NOMO-1 treated with dmso at 0.1 percent for 144 hours (cell line): ENCODE measurements at regions not wholly inside any gene's neighbourhood (a gene's known extent, or its start where the extent isn't known, plus 50 kb on each side); places are given as distances from the start of the nearest gene placed in this dataset.
"Not testable (repeated sequence)": the region's sequence is repeated elsewhere in the genome, so short reads cannot be mapped to it uniquely, and the experiment has no call there.

Experiments used
- DNase-seq: peaks from one replicate; lab custom pipeline; 2025; ENCODE audit not compliant: unreplicated experiment; lab: John Stamatoyannopoulos, UW

GRCh38 chr3:82198009-82198408 is 436.6 kb upstream of the GBE1 start:
- no peak for DNase-seq

GRCh38 chr3:82196645-82197044 is 435.2 kb upstream of the GBE1 start:
- no peak for DNase-seq

- no peak for DNase-seq
Observed at GRCh38 chr3:82194870-82195269, 433.4 kb upstream of the GBE1 start.

GRCh38 chr3:82186017-82186416 is 424.6 kb upstream of the GBE1 start:
- no peak for DNase-seq

- DNase-seq = no peak
Observed at GRCh38 chr3:82179291-82179690, 417.8 kb upstream of the GBE1 start.

- no peak for DNase-seq
Observed at GRCh38 chr3:82178291-82178690, 416.8 kb upstream of the GBE1 start.

GRCh38 chr3:82177774-82178173 is 416.3 kb upstream of the GBE1 start:
- DNase-seq = no peak

- no peak for DNase-seq
Observed at GRCh38 chr3:82165266-82165665, 403.8 kb upstream of the GBE1 start.

GRCh38 chr3:82163907-82164520 is 402.6 kb upstream of the GBE1 start:
- no peak for DNase-seq

GRCh38 chr3:82157952-82158351 is 396.5 kb upstream of the GBE1 start:
- DNase-seq = no peak

GRCh38 chr3:82153892-82154291 is 392.4 kb upstream of the GBE1 start:
- not testable (repeated sequence) for DNase-seq

- DNase-seq = no peak
Observed at GRCh38 chr3:82145742-82146141, 384.3 kb upstream of the GBE1 start.

- no peak for DNase-seq
Observed at GRCh38 chr3:82144811-82145210, 383.4 kb upstream of the GBE1 start.

- DNase-seq = no peak
Observed at GRCh38 chr3:82143661-82144412, 382.4 kb upstream of the GBE1 start.

GRCh38 chr3:82141592-82141991 is 380.1 kb upstream of the GBE1 start:
- no peak for DNase-seq

GRCh38 chr3:82137861-82138260 is 376.4 kb upstream of the GBE1 start:
- DNase-seq = no peak

- no peak for DNase-seq
Observed at GRCh38 chr3:82137050-82137449, 375.6 kb upstream of the GBE1 start.

GRCh38 chr3:82133070-82133606 is 371.7 kb upstream of the GBE1 start:
- peak; percentile 3 for DNase-seq

- no peak for DNase-seq
Observed at GRCh38 chr3:82132210-82133069, 371.0 kb upstream of the GBE1 start.

GRCh38 chr3:82130046-82130445 is 368.6 kb upstream of the GBE1 start:
- DNase-seq = peak; percentile 72

- DNase-seq = no peak
Observed at GRCh38 chr3:82129221-82129801, 367.9 kb upstream of the GBE1 start.
